Neural cell (in vitro differentiated cells): ENCODE measurements at regions not wholly inside any gene's neighbourhood (a gene's known extent, or its start where the extent isn't known, plus 50 kb on each side); places are given as distances from the start of the nearest gene placed in this dataset.

ENCODE experiments used
- MXI1 ChIP-seq: fragments of 450-650 bp; conservative IDR thresholded peaks from 2 replicates; pipeline ENCODE4 v1.6.1; 2014; ENCODE audit warnings: antibody characterized with exemption, mild to moderate bottlenecking; ENCODE audit not compliant: poor library complexity, severe bottlenecking
- TAF1 ChIP-seq: IDR thresholded peaks from 2 replicates; pipeline ENCODE4 v1.6.1; 2012; ENCODE audit warnings: low read depth

GRCh38 chr5:124136609-124137008, 609.8 kb downstream of the ZNF608 start:
- TF ChIP-seq TAF1 (no peak), MXI1 (no peak)
